ENCODE measurements at regions not wholly inside any gene's neighbourhood (a gene's known extent, or its start where the extent isn't known, plus 50 kb on each side); places are given as distances from the start of the nearest gene placed in this dataset.

- TF ChIP-seq CTCF (IDR thresholded peaks at IDR 0.05) (no peak), POLR2A (IDR thresholded peaks at IDR 0.05) (no peak), POLR2AphosphoS5 (IDR thresholded peaks at IDR 0.05) (no peak)
Observed at GRCh38 chr2:116510117-116510671, 1304.3 kb upstream of the DDX18 start.

Data from breast epithelium (tissue), 3 donors.